Skin of body (tissue), 1 donor: ENCODE measurements at regions not wholly inside any gene's neighbourhood (a gene's known extent, or its start where the extent isn't known, plus 50 kb on each side); places are given as distances from the start of the nearest gene placed in this dataset.
"Not testable (repeated sequence)": the region's sequence is repeated elsewhere in the genome, so short reads cannot be mapped to it uniquely, and the experiment has no call there.

ENCODE experiments used
- DNase-seq: peaks from one replicate; lab custom pipeline; 2025; lab: John Stamatoyannopoulos, UW

DNA sequence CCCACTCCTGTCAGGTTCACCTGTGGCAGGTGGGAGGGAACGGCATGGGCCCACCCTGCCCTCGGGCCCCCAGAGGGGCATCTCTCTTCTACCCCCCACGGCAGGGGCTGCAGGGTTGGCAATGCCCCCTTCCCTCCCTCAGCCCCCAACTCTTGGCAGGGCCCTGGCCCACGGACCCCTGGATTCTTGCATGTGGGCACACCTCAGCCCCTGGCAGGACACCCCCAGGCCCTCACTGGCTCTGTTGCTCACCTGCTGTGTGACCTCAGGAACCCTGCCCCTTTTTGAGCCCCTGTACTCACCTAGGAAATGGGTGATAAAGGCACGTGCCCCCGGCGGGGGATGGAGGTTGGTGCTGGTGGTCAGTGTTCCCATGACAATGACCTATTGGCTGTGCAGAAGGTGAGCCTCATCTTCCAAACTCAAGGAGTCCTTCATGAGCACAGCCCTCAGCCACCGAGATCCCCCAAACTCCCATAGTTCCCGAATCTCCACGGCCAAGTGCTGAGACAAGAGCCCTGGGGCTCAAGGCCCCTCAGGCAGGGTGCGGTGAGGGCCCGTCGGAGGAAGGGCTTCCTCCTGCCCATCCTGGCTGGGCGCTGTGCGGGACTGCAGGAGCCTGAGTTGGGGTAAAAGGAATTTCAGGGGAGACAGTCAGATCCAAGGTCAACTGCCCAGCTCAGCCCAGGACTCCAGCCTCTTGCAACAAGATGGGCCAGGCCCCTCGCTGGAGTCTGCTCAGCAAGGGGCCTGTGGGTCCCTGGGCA lies 198.2 kb downstream of the IGLL1 start:
- no peak for DNase-seq

DNA sequence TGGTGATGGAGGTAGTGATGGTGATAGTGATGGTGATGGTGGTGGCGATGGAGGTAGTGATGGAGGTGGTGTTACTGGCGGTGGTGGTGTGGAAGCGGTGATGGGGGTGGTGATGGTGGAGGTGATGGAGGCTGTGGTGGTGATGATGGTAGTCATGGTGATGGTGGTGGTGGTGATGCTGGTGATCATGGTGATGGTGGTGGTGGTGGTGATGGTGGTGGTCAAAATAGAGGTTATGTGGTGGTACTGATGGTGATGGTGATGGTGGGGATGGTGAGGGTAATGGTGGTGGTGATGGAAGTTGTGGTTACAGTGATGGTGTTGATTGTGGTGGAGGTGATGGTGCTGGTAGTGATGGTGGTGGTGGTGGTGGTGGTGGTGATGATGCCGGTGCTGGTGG lies 199.2 kb downstream of the IGLL1 start:
- no peak for DNase-seq

DNA sequence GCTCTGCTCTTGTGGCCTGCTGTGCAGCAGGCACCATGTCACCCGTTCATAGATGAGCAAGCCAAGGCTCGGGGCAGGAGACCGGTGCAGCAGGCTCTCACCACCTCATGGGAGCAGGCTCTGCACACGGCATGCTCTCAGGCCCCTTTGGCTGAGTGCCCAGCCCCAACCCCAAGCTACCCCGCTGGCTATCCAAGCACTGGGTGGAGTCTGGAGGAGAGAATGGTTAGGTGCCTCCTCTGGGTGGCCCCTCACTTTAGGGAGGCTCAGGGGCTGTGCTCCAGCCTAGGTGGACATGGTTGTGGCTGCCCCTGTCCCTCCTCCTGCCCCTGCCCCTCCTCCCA lies 199.9 kb downstream of the IGLL1 start:
- DNase-seq, result no peak

DNA sequence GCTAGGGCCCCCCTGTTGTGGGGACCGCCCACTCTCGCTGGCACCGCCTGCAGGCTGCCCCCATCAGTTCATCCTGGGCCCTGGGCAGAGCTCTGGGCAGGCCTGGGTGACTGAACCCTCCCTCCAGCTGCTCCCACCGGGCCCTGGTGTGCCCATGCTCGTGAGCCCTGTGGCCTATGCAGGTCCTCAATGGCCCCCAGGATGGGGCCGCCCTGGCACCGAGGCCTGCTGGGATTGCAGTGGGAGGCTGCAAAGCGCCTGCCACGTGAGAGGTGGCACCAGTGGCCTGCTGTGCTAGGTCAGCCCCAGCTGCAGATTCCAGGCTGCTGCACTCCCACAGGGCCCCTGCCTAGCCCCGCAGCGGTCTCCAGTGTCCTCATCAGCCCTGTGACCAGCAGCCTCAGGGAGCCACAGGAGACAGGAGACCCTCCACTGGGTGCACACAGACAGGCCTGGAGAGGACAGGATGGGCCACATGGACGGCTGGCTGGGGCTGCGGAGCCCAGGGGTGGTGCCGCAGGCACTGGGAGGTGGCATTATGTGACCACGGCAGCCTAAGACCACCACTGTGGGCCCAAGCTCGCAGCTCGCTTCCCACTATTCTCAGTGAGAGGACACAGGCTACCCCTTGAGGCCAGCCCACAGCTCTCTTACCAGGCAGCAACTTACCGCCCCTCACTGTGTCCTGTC lies 199.4 kb downstream of the BCR start:
- not testable (repeated sequence) for DNase-seq

DNA sequence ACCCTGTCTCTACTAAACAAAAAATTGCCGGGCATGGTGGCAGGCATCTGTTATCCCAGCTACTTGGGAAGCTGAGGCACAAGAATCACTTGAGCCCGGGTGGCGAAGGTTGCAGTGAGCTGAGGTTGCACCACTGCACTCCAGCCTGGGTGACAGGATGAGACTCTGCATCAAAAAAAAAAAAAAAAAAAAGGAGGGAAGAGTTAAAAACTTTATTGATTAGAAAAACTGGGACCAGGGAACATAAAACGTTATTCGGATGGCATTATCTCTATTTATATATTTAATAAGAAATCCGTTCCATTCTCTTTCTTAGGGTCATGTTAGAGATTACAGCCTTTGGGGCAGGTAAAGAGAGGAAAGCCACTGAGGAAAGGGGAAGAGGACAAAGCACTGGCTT lies 197.5 kb downstream of the BCR start:
- no peak for DNase-seq

DNA sequence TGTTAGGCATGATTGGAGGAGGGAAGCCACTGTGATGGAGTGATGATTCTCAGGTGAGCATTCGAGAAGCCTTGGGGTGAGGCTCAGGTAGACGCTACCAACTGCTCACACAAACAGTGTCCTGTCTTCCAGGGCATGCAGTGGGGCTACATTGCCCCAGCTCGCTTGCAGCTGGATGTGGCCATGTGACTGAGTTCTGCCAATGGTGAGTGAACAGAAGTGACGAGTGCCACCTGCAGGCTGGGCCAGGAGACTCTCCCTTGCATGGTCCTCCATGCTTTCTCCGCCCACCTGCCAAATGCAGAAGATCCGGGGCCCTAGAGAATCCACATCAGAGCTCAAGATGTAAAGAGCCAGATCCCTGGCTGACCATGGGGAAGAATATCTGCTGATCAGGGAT lies 195.9 kb downstream of the BCR start:
- DNase-seq, result no peak

DNA sequence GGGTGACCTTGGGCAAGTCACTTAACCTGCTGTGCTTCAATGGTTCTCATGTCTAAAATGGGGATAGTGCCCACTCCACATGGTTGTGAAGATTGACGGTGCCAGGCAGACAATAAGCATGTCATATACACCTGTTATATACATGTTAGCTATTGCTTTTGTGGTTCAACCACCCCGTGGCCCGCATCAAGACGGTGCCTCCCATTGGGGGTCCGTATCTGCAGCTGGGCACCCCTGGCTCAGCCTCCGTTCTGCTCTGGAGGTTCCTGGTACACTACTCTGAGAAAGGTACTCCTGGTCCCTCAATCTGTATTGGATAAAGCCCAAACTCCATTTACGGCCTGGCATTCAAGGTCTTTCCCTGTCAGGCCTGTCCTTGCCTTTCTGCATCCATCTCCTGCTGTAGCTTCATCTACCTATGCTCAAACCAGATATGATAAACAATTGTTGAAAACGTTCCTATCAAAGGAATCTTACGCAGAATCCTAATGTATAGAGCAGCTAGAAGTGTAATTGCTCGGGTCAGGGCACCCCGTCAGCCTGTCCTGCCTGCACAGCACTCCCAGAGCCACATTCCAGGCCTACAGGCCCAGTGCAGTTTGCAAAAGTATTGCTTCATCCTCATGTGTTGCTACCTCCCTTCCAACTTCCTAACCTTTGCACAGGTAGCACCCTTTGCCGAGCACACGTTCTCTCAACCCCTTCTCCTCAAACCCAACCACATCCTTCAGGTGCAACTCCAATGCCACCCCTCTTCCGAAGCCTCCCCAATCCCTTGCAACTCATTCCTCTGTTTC lies 194.9 kb downstream of the BCR start:
- DNase-seq, result no peak

DNA sequence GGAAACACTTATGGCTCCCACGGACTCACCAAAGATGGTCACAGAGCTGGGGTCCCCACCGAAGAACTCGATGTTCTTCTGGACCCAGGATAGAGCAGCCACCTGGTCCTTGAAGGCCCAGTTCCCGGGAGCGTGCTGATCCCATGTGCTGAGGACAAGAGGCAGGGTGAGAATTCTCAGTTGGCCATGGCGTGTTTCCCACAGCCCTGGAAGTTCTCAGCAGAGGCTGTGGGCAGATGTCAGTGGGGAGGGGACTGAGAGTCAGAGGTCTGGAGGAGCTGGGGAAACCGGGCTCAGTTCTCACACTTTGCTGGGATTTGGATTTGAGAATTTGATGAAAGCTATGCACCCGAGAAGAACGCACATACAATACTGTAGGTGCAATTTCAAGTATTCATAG lies 193.3 kb downstream of the BCR start:
- no peak for DNase-seq

DNA sequence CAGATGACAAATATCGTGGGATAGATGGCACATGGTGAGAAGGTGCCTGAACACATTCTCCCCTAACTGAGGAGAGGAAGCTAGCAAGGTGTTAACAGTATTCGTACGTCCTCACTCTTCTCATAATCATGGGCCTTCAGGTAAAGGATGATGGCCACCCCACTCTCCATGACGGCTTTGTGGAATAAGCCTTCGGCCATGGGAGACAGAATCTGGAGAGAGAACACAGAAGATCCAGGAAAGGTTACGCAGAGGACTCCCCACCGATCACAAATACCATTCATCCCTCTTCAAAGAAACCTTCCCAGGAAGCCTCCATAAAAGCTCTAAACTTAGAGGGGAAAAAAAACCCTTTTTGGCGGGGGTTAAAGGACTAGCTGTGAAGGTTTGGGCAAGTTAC lies 189.9 kb downstream of the BCR start:
- no peak for DNase-seq

DNA sequence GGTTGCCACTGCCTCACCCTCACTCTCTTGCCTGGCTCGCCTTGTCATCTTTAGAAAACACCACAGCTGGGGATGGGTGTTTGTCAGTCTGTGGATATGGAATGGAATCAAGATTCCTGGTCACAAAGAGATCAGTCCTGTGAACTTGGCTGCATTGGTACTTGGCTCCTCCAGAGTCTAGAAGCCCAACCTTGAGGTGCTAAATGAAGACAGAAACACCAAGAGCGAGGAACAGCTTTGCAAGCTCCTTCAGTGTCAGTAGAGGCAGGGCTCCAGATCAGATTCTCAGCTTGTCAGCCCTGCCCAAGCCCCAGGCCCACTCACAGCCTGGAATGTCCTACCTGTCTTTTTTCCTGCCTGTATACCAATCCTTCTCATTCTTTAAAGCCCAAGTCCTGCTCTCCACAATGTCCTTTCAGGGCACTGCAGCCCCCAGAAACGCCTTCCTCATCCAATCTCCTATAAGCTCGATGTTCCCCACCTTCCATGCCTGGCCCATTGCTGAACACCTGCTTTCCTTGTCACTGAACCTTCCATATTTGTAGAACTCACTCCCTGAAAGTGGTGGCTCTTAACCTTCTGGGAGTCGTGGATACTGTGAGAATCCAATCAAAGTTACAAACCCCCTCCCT lies 188.9 kb downstream of the BCR start:
- no peak for DNase-seq
